PC-9 (cell line): ENCODE measurements at regions not wholly inside any gene's neighbourhood (a gene's known extent, or its start where the extent isn't known, plus 50 kb on each side); places are given as distances from the start of the nearest gene placed in this dataset.

Experiments used
- BruUV-seq: library from RNA; stranded (reverse); fragments of 400-500 nt; replicated peaks from 2 replicates; lab custom pipeline; 2021; lab: Mats Ljungman, UMichigan
- CTCF ChIA-PET: fragments of 300-600 bp; sonication (Branson Sonifier 250); formaldehyde crosslinking; loops from one replicate; lab custom pipeline; 2022; ENCODE audit warnings: antibody characterized with exemption; lab: Charles Lee
- POLR2A ChIA-PET: fragments of 300-600 bp; sonication (Branson Sonifier 250); formaldehyde crosslinking; loops from one replicate; lab custom pipeline; 2022; ENCODE audit warnings: antibody characterized with exemption; ENCODE audit not compliant: unreplicated experiment; lab: Charles Lee
- DNase-seq, 2 experiments: peaks; one replicate each; pipeline versions ENCODE4 v3.0.0 to v3.0.0-alpha.2; 2015 to 2022; ENCODE audit warnings: mixed read lengths in 1 of 2
- H2AFZ ChIP-seq: fragments of 200-600 bp; sonication (generic); 2 replicates; pipeline ENCODE4 v1.8.1; 2017; ENCODE audit warnings: antibody characterized with exemption
- H3F3A ChIP-seq: fragments of 200-600 bp; sonication (generic); 2 replicates; pipeline ENCODE4 v1.8.1; 2017; ENCODE audit warnings: antibody characterized with exemption, mild to moderate bottlenecking, low read depth; ENCODE audit not compliant: insufficient read depth
- H3K27ac ChIP-seq: fragments of 200-600 bp; sonication (generic); 2 replicates; pipeline ENCODE4 v1.6.1; 2016; ENCODE audit warnings: mixed run types
- H3K27me3 ChIP-seq: fragments of 200-600 bp; sonication (generic); 2 replicates; pipeline ENCODE4 v1.6.1; 2016; ENCODE audit warnings: low read depth, mixed run types; ENCODE audit not compliant: insufficient read depth
- H3K36me3 ChIP-seq: fragments of 200-600 bp; sonication (generic); 2 replicates; pipeline ENCODE4 v1.6.1; 2016; ENCODE audit warnings: low read depth, mixed run types
- H3K4me1 ChIP-seq: fragments of 200-600 bp; sonication (generic); replicated peaks from 2 replicates; pipeline ENCODE4 v1.6.1; 2016; ENCODE audit warnings: mixed run types; ENCODE audit not compliant: insufficient read depth
- H3K4me2 ChIP-seq: fragments of 200-600 bp; sonication (generic); 2 replicates; pipeline ENCODE4 v1.6.1; 2017; ENCODE audit warnings: mixed run types
- H3K4me3 ChIP-seq: fragments of 200-600 bp; sonication (generic); 2 replicates; pipeline ENCODE4 v1.6.1; 2016; ENCODE audit warnings: mixed run types
- H3K79me2 ChIP-seq: fragments of 200-600 bp; sonication (generic); 2 replicates; pipeline ENCODE4 v1.6.1; 2017; ENCODE audit warnings: low read depth, mixed run types
- H3K9me2 ChIP-seq: fragments of 200-600 bp; sonication (generic); 2 replicates; pipeline ENCODE4 v1.8.1; 2017; ENCODE audit warnings: mild to moderate bottlenecking; ENCODE audit not compliant: insufficient read depth
- H3K9me3 ChIP-seq: fragments of 200-600 bp; sonication (generic); 2 replicates; pipeline ENCODE4 v1.8.1; 2016; ENCODE audit warnings: low read depth; ENCODE audit not compliant: insufficient read depth
- H4K20me1 ChIP-seq: fragments of 200-600 bp; sonication (generic); 2 replicates; pipeline ENCODE4 v1.8.1; 2017; ENCODE audit not compliant: insufficient read depth
- CTCF ChIP-seq: fragments of 200-600 bp; sonication (generic); conservative IDR thresholded peaks from 2 replicates; pipeline ENCODE4 v1.6.1; 2017; ENCODE audit warnings: mixed run types, antibody characterized with exemption, mild to moderate bottlenecking, moderate library complexity
- EZH2 ChIP-seq: fragments of 200-600 bp; sonication (generic); IDR thresholded peaks from 2 replicates; pipeline ENCODE4 v1.8.0; 2017; ENCODE audit warnings: antibody characterized with exemption, low read depth
- intact Hi-C: fragments of 100-400 bp; cut with micrococcal nuclease; formaldehyde crosslinking; loops from one replicate; pipeline ENCODE4 v1.10.0; 2022; ENCODE audit not compliant: unreplicated experiment

GRCh38 chr6:113147544-113147943, 709.6 kb upstream of the MARCKS start:
- peaks cover 7% of the 10 kb centered on the region; the same call in 1 of the 2 replicates for H3K9me2 ChIP-seq
- H2AFZ ChIP-seq: no peak overlapping the region
- H4K20me1 ChIP-seq: no peaks in the 10 kb centered on the region
- intact Hi-C loops: no loop called here
- H3K27me3 ChIP-seq: no peaks in the 10 kb centered on the region
- H3K27ac ChIP-seq: no peak overlapping the region
- H3K4me3 ChIP-seq: no peak overlapping the region
- H3K9me3 ChIP-seq: peaks cover 9% of the 10 kb centered on the region; the same call in 1 of the 2 replicates
- no peaks in the 10 kb centered on the region for H3F3A ChIP-seq
- TF ChIP-seq EZH2 (no peak), CTCF (no peak)
- no peaks in the 10 kb centered on the region for H3K79me2 ChIP-seq
- H3K4me1 ChIP-seq: no peaks in the 10 kb centered on the region
- no peaks in the 10 kb centered on the region for H3K36me3 ChIP-seq
- ChIA-PET CTCF (no interaction called here), POLR2A (no interaction called here)
- BruUV-seq: no TSS peak
- H3K4me2 ChIP-seq: no peak overlapping the region
- no peak for DNase-seq

GRCh38 chr6:113148566-113148965, 708.6 kb upstream of the MARCKS start:
- Histone ChIP-seq H3K4me2 (no peak overlapping the region), H3K9me2 (peaks cover 7% of the 10 kb centered on the region; the same call in 1 of the 2 replicates), H3K4me3 (no peak overlapping the region), H3K9me3 (peaks cover 9% of the 10 kb centered on the region; the same call in 1 of the 2 replicates), H3K27me3 (no peaks in the 10 kb centered on the region), H3K36me3 (no peaks in the 10 kb centered on the region), H3K4me1 (no peaks in the 10 kb centered on the region), H3F3A (no peaks in the 10 kb centered on the region), H2AFZ (no peak overlapping the region), H4K20me1 (no peaks in the 10 kb centered on the region), H3K27ac (no peak overlapping the region), H3K79me2 (no peaks in the 10 kb centered on the region)
- POLR2A ChIA-PET: no interaction called here
- intact Hi-C loops: no loop called here
- BruUV-seq: no TSS peak
- TF ChIP-seq CTCF: no peak
- no peak for TF ChIP-seq EZH2
- DNase-seq: no peak
- CTCF ChIA-PET: no interaction called here

- Histone ChIP-seq H3K9me2 (peaks cover 7% of the 10 kb centered on the region; the same call in 1 of the 2 replicates), H3K79me2 (no peaks in the 10 kb centered on the region), H3K27ac (no peak overlapping the region), H3K4me2 (no peak overlapping the region), H3K4me3 (no peak overlapping the region), H3F3A (no peaks in the 10 kb centered on the region), H3K9me3 (peaks cover 4% of the 10 kb centered on the region; the same call in 1 of the 2 replicates), H4K20me1 (no peaks in the 10 kb centered on the region), H2AFZ (no peak overlapping the region), H3K4me1 (no peaks in the 10 kb centered on the region), H3K27me3 (no peaks in the 10 kb centered on the region), H3K36me3 (no peaks in the 10 kb centered on the region)
- BruUV-seq: no TSS peak
- ChIA-PET POLR2A (no interaction called here), CTCF (no interaction called here)
- DNase-seq: no peak
- intact Hi-C loops: no loop called here
- TF ChIP-seq CTCF (no peak), EZH2 (no peak)
Observed at GRCh38 chr6:113149511-113149910, 707.6 kb upstream of the MARCKS start.
